NCI-H187 treated with DMSO at 0.1 percent for 48 hours (cell line): ENCODE measurements at regions not wholly inside any gene's neighbourhood (a gene's known extent, or its start where the extent isn't known, plus 50 kb on each side); places are given as distances from the start of the nearest gene placed in this dataset.
A peak's percentile ranks its signal among the peaks of the same experiment; 100 is the strongest.

Source experiments
- DNase-seq: peaks from one replicate; lab custom pipeline; 2025; lab: John Stamatoyannopoulos, UW

- no peak for DNase-seq
Observed at GRCh38 chr2:149908726-149909683, 321.4 kb upstream of the MMADHC start.

- no peak for DNase-seq
Observed at GRCh38 chr2:149906886-149907285, 319.3 kb upstream of the MMADHC start.

- DNase-seq: no peak
Observed at GRCh38 chr2:149904352-149905175, 317.0 kb upstream of the MMADHC start.

GRCh38 chr2:149903626-149904025 is 316.1 kb upstream of the MMADHC start:
- DNase-seq: no peak

- DNase-seq: no peak
Observed at GRCh38 chr2:149902081-149902480, 314.5 kb upstream of the MMADHC start.

GRCh38 chr2:149901231-149901859 is 313.8 kb upstream of the MMADHC start:
- no peak for DNase-seq

GRCh38 chr2:149899390-149899789 is 311.8 kb upstream of the MMADHC start:
- no peak for DNase-seq

GRCh38 chr2:149894760-149895159 is 307.2 kb upstream of the MMADHC start:
- DNase-seq: no peak

- DNase-seq: no peak
Observed at GRCh38 chr2:149894226-149894625, 306.7 kb upstream of the MMADHC start.

- no peak for DNase-seq
Observed at GRCh38 chr2:149892563-149892962, 305.0 kb upstream of the MMADHC start.

GRCh38 chr2:149885946-149886345 is 298.4 kb upstream of the MMADHC start:
- no peak for DNase-seq

- no peak for DNase-seq
Observed at GRCh38 chr2:149885468-149885867, 297.9 kb upstream of the MMADHC start.

GRCh38 chr2:149884871-149885270 is 297.3 kb upstream of the MMADHC start:
- no peak for DNase-seq

- no peak for DNase-seq
Observed at GRCh38 chr2:149877913-149878312, 290.3 kb upstream of the MMADHC start.

- DNase-seq: peak; percentile 4
Observed at GRCh38 chr2:149877074-149877473, 289.5 kb upstream of the MMADHC start.

GRCh38 chr2:149873936-149874335 is 286.4 kb upstream of the MMADHC start:
- DNase-seq: no peak

GRCh38 chr2:149872638-149873150 is 285.1 kb upstream of the MMADHC start:
- DNase-seq: no peak

GRCh38 chr2:149872041-149872440 is 284.5 kb upstream of the MMADHC start:
- no peak for DNase-seq

- DNase-seq: no peak
Observed at GRCh38 chr2:149871091-149871885, 283.7 kb upstream of the MMADHC start.

GRCh38 chr2:149863227-149863626 is 275.7 kb upstream of the MMADHC start:
- no peak for DNase-seq

GRCh38 chr2:149861034-149861433 is 273.5 kb upstream of the MMADHC start:
- no peak for DNase-seq
